ENCODE measurements at regions not wholly inside any gene's neighbourhood (a gene's known extent, or its start where the extent isn't known, plus 50 kb on each side); places are given as distances from the start of the nearest gene placed in this dataset.
A peak's percentile ranks its signal among the peaks of the same experiment; 100 is the strongest.
"Not testable (repeated sequence)": the region's sequence is repeated elsewhere in the genome, so short reads cannot be mapped to it uniquely, and the experiment has no call there.

DNA sequence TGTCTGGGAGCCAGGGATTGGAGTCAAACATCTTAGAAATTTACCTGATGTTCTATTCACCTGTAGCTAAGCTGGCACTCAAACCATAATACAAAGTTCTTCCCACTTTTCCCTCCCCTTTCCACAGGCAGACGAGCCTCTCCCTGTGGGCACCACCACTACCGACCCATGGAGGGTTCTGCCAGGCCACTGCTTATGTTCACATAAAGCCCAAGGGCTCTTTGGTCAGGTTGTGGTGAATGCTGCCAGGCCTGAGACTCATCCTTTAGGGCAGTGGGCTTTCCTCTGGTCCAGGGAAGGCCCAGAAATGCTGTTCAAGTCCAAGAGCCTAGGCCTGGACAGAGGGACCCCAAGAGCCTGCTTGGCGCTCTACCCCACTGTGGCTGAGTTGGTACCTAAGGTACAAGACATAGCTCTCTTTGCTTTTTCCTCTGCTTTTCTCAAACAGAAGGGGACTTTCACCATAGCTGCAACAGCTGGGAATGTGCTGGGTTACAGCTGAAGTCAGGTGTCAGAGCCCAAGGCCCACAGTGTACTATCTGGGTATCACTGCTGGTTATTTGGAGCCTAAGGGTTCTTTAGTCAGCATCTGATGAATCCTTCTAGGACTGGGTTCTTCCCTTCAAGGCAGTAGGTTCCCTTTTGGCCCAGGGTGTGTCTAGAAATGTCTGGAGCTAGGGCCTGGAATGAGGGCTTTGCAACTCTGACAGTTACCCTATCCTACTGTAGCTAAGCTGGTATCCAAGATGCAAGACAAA lies 620.1 kb downstream of the TLE1 start:
- H3K27me3 ChIP-seq (ENCODE audit: insufficient read depth, low read length) = no peaks in the 10 kb centered on the region

DNA sequence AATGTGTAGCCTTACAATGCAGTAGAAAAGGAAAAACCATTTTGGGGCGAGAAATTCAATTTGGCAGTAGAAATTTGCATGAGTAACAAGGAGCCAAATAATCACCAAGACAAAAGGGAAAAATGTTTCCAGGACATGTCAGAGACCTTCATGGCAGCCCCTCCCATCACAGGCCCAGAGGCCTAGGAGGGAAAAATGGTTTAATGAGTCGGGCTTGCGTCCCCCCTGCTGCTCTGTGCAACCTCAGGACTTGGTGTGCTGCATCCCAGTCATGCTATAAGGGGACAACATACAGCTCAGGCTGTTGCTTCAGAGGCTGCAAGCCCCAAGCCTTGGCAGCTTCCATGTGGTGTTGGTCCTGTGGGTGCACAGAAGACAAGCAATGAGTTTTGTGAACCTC lies 626.4 kb downstream of the TLE1 start:
- H3K4me3 Mint-ChIP-seq; H3K27me3 Mint-ChIP-seq (ENCODE audit: low read depth); H3K4me2 ChIP-seq (ENCODE audit: insufficient read depth, insufficient read length, low read length); H2BK5ac ChIP-seq (ENCODE audit: insufficient read length, low read length); H3K9ac ChIP-seq (ENCODE audit: extremely low read depth, insufficient read length, low read length); H2BK15ac ChIP-seq (ENCODE audit: low read depth, low read length); H3K14ac ChIP-seq (ENCODE audit: insufficient read depth, low read length); H4K5ac ChIP-seq (ENCODE audit: insufficient read length, low read depth, low read length); H2BK20ac ChIP-seq (ENCODE audit: low read depth, low read length, poor library complexity, severe bottlenecking); H3K56ac ChIP-seq (ENCODE audit: insufficient read length, low read depth, low read length); DNase-seq; H3K79me2 ChIP-seq (ENCODE audit: insufficient read depth, low read length); H4K8ac ChIP-seq (replicated peaks; ENCODE audit: insufficient read length, low read depth, low read length); H2BK120ac ChIP-seq (ENCODE audit: low read depth, low read length, poor library complexity, severe bottlenecking); H2AFZ ChIP-seq (ENCODE audit: low read length); H3K4ac ChIP-seq (ENCODE audit: low read depth, low read length); H3K27ac ChIP-seq (ENCODE audit: insufficient read length, low read depth, low read length); H3K9me3 ChIP-seq (ENCODE audit: control insufficient read depth, low read depth, low read length); H3K4me1 ChIP-seq (ENCODE audit: insufficient read depth, low read length); H3K27me3 ChIP-seq (ENCODE audit: insufficient read depth, low read length); H3T11ph ChIP-seq (ENCODE audit: low read length); H3K4me1 Mint-ChIP-seq; H2AK5ac ChIP-seq (ENCODE audit: insufficient read length, low read length); H4K20me1 ChIP-seq (ENCODE audit: control insufficient read depth, insufficient read depth, insufficient read length); H2BK12ac ChIP-seq (ENCODE audit: insufficient read length, low read depth, low read length); H3K79me1 ChIP-seq (ENCODE audit: insufficient read depth, low read depth, low read length, poor library complexity, severe bottlenecking); H3K27ac Mint-ChIP-seq; H4K91ac ChIP-seq (ENCODE audit: insufficient read length, low read depth, low read length); H3K23ac ChIP-seq (ENCODE audit: insufficient read length, low read depth, low read length); H3K18ac ChIP-seq (ENCODE audit: insufficient read length, low read depth, low read length); H3K23me2 ChIP-seq (ENCODE audit: insufficient read length, low read depth, low read length, poor library complexity, severe bottlenecking): not testable (repeated sequence)
- H3K36me3 Mint-ChIP-seq (ENCODE audit: insufficient read depth in 1 of 3, low read depth in 3 of 3) = peaks cover 12 to 27% (median 21%) of the 10 kb centered on the region in 3 experiments
- no CpG with 5 or more reads among the region's 3 CpGs for WGBS (ENCODE audit: extremely low coverage, insufficient read length, low lambda C conversion rate)
- peaks cover 37 to 38% of the 10 kb centered on the region in 2 experiments for H3K9me3 Mint-ChIP-seq

More for the DNA sequence above, 620.1 kb downstream of the TLE1 start:
- Histone ChIP-seq H2AK5ac (ENCODE audit: insufficient read length, low read length) (no peak overlapping the region), H3K9ac (ENCODE audit: extremely low read depth, insufficient read length, low read length) (no peak overlapping the region), H3K4ac (ENCODE audit: low read depth, low read length) (no peak overlapping the region), H3K14ac (ENCODE audit: insufficient read depth, low read length) (no peak overlapping the region), H3K18ac (ENCODE audit: insufficient read length, low read depth, low read length) (no peak overlapping the region), H2BK120ac (ENCODE audit: low read depth, low read length, poor library complexity, severe bottlenecking) (no peak overlapping the region), H2BK12ac (ENCODE audit: insufficient read length, low read depth, low read length) (no peak overlapping the region), H3K79me1 (ENCODE audit: insufficient read depth, low read depth, low read length, poor library complexity, severe bottlenecking) (no peaks in the 10 kb centered on the region), H4K91ac (ENCODE audit: insufficient read length, low read depth, low read length) (no peak overlapping the region), H2BK20ac (ENCODE audit: low read depth, low read length, poor library complexity, severe bottlenecking) (no peak overlapping the region), H4K8ac (replicated peaks; ENCODE audit: insufficient read length, low read depth, low read length) (no peak overlapping the region), H3K23me2 (ENCODE audit: insufficient read length, low read depth, low read length, poor library complexity, severe bottlenecking) (no peaks in the 10 kb centered on the region), H3K23ac (ENCODE audit: insufficient read length, low read depth, low read length) (no peak overlapping the region), H3K79me2 (ENCODE audit: insufficient read depth, low read length) (no peaks in the 10 kb centered on the region), H4K5ac (ENCODE audit: insufficient read length, low read depth, low read length) (no peak overlapping the region), H3K56ac (ENCODE audit: insufficient read length, low read depth, low read length) (no peak overlapping the region), H3K4me1 (ENCODE audit: insufficient read depth, low read length) (no peaks in the 10 kb centered on the region), H3K4me2 (ENCODE audit: insufficient read depth, insufficient read length, low read length) (no peak overlapping the region), H3T11ph (ENCODE audit: low read length) (no peak overlapping the region), H3K9me3 (ENCODE audit: control insufficient read depth, low read depth, low read length) (no peaks in the 10 kb centered on the region), H3K27ac (ENCODE audit: insufficient read length, low read depth, low read length) (no peak overlapping the region), H2BK15ac (ENCODE audit: low read depth, low read length) (no peak overlapping the region), H2BK5ac (ENCODE audit: insufficient read length, low read length) (no peak overlapping the region), H4K20me1 (ENCODE audit: control insufficient read depth, insufficient read depth, insufficient read length) (no peaks in the 10 kb centered on the region), H2AFZ (ENCODE audit: low read length) (no peak overlapping the region)
- H3K36me3 Mint-ChIP-seq (ENCODE audit: insufficient read depth in 1 of 3, low read depth in 3 of 3) = peaks cover 0 to 9% (median 2%) of the 10 kb centered on the region in 3 experiments; a peak in 3 of 7 replicates
- peak overlapping the region in 1 of 3 experiments; percentile 29; a peak in 2 of 7 replicates for H3K27ac Mint-ChIP-seq
- peaks cover 11 to 14% of the 10 kb centered on the region in 2 experiments; a peak in 4 of 5 replicates for H3K9me3 Mint-ChIP-seq
- DNase-seq = no peak
- H3K4me3 Mint-ChIP-seq = no peak overlapping the region
- no peaks in the 10 kb centered on the region for H3K27me3 Mint-ChIP-seq (ENCODE audit: low read depth)
- TF ChIP-seq, protein P1, sequence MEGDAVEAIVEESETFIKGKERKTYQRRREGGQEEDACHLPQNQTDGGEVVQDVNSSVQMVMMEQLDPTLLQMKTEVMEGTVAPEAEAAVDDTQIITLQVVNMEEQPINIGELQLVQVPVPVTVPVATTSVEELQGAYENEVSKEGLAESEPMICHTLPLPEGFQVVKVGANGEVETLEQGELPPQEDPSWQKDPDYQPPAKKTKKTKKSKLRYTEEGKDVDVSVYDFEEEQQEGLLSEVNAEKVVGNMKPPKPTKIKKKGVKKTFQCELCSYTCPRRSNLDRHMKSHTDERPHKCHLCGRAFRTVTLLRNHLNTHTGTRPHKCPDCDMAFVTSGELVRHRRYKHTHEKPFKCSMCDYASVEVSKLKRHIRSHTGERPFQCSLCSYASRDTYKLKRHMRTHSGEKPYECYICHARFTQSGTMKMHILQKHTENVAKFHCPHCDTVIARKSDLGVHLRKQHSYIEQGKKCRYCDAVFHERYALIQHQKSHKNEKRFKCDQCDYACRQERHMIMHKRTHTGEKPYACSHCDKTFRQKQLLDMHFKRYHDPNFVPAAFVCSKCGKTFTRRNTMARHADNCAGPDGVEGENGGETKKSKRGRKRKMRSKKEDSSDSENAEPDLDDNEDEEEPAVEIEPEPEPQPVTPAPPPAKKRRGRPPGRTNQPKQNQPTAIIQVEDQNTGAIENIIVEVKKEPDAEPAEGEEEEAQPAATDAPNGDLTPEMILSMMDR (conservative IDR thresholded peaks at IDR 0.05) = no peak
- no peaks in the 10 kb centered on the region for H3K4me1 Mint-ChIP-seq
- no CpG with 5 or more reads among the region's 3 CpGs for WGBS (ENCODE audit: extremely low coverage, insufficient read length, low lambda C conversion rate)

Data from H9 (cell line).